SIG-M5 (cell line): ENCODE measurements at regions not wholly inside any gene's neighbourhood (a gene's known extent, or its start where the extent isn't known, plus 50 kb on each side); places are given as distances from the start of the nearest gene placed in this dataset.
"Not testable (repeated sequence)": the region's sequence is repeated elsewhere in the genome, so short reads cannot be mapped to it uniquely, and the experiment has no call there.

Source experiments
- DNase-seq: peaks from one replicate; lab custom pipeline; 2025; lab: John Stamatoyannopoulos, UW

- DNase-seq, result no peak
Observed at GRCh38 chr1:201726700-201727099, 102.3 kb upstream of the IPO9 start.

- no peak for DNase-seq
Observed at GRCh38 chr1:201728731-201729130, 100.2 kb upstream of the IPO9 start.

DNA sequence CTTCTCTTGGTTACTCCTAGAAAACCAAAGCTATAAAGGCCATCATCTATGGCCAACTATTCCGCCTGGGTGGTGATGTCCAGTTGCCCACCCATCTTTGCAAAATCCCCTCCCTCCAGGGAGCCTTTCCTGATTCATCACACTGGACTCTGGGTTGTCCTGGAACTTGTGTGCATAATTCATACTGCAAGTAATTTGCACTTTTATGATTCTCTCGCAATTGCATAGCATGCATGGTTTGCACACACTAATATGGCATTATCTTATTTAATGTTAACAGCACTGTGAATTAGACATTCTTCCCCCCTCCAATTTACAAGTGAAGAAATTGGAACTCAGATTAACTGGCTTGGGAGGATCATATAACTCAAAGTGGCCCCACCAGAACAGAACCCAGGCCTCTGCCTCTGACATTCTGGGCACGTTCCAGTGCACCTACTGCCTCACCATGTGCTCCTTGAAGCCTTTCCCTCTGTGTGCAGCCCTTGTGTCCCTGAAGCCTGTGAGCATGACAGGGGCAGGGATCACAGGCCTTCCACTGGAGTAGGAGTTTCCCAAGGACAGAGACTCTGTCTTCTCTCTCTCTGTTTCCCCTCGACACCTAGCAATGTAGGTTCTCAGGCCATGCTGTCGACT, 98.9 kb upstream of the IPO9 start:
- no peak for DNase-seq

- no peak for DNase-seq
Observed at GRCh38 chr1:201730611-201731010, 98.3 kb upstream of the IPO9 start.

DNA sequence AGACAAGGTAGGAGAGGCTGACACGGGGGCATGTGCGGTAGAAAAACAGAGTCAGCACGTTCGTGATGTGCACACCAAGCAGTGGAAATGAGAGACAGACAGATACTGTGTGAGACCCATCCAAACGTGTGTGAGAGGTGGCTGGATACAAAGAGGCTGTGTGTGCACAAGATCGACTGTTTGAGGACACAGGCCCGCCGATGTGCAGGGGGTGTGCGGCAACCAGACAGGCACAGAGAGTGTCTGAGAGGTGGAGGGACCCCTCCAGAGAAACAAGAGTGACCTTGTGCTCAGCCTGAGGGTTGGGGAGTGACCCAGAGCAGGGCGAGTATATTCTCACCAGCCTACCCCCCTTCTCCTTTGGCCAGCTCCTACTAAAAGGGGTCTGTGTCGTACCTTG, 97.8 kb upstream of the IPO9 start:
- DNase-seq, result no peak

DNA sequence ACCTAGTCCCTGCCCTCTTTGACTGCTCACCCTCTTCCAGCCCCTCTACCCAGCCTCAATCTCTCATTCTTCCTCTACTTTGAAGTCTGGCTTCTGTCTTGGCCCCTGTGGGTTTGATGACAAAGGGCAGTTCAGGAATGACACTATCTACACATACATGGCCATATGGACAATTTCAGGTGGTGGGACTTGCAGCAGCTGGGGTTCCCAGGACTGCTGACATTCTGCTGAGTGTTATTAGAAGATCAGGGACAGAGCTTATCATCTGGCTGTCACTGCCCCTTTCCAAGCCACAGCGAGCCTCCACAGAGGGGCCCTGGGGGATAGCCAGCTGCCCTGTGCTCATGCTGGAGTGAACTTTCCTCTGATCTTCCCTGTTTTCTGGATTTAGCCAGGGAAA, 97.4 kb upstream of the IPO9 start:
- no peak for DNase-seq

- no peak for DNase-seq
Observed at GRCh38 chr1:201732351-201732750, 96.6 kb upstream of the IPO9 start.

DNA sequence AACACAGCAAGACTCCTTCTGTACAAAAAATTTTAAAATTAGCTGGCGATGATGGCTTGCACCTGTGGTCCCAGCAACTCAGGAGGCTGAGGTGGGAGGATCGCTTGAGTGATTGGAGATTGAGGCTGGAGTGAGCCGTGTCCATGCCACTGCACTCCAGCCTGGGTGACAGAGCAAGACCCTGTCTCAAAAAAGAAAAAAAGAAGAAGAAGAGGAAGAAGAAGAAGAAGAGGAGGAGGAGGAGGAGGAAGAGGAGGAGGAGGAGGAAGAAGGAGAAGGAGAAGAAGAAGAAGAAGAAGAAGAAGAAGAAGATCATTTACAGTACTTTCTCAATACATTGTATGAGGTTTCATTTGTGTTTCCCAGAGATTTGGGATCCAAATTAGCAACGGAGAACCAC, 94.7 kb upstream of the IPO9 start:
- not testable (repeated sequence) for DNase-seq

DNA sequence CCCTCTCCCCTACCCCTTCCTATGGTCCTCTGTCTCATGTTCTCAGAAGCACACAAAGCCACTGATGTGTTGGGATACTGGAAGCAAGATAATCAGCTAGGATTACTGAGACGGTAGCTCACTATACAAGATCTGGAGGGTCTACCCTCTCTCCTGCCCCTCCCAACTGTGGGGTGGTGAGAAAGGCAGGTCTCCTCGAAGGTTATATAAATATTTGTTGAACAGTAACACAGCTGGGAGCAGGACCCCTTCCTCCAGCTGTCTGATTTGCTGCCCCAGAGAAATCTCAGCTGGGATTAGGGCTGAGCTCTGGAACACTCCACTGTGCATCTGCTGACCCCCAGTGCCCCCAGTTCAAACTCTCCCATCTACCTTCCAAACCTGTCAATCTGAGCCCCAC, 94.2 kb upstream of the IPO9 start:
- no peak for DNase-seq

DNA sequence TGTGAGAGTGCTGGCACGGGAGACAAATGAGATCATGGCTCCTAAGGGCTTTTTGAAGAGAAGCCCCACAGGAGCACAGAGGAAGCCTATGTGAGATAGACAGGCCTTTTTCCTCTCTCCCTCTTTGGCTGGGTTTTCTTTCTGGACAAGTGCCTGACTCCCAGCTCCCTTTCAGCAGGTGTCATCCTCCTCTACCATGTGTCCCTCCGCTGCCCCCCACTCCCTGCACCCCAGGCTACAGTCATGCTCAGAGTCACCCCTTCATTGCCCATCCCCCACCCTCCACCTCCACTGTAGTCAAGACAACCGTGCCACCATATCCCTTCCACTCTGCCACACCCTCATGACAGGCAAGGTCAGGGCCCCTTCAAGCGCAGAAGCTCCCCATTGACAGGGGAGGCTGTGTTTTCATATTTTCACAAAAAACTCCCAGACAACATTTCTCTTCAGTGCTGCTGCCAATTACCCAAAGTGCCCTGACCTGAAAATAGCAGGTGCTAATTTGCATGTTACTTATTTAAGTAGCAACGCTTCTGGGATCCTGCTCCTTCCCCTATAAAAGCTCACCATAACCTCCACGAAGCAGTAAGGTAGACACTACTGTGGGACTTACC, 92.1 kb upstream of the IPO9 start:
- no peak for DNase-seq

GRCh38 chr1:201737352-201738060, 91.5 kb upstream of the IPO9 start:
- no peak for DNase-seq

- no peak for DNase-seq
Observed at GRCh38 chr1:201739080-201739479, 89.9 kb upstream of the IPO9 start.

- DNase-seq, result no peak
Observed at GRCh38 chr1:201739492-201740085, 89.4 kb upstream of the IPO9 start.

GRCh38 chr1:201740086-201740541, 88.8 kb upstream of the IPO9 start:
- no peak for DNase-seq

DNA sequence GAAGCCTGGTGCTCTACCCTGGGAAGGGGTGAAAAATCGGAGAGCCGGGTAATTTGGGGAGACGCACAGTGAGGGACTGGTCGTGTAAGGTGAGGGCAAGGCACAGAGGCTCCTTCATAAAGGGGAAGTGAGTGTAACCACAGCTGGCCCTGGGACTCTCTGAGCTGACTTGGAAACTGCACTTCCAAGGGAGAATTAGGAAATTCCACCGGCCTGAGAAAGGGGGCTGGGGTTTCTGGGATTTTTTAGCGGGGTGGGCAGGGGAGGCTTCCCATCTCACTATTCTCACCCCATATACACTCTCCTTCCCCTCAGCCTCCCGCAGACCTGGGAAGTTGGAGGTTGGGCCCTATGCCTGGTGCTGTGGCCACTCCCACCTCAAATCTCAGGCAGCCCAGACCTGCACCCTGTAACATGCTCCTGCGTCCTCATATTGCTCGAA, 88.3 kb upstream of the IPO9 start:
- no peak for DNase-seq

DNA sequence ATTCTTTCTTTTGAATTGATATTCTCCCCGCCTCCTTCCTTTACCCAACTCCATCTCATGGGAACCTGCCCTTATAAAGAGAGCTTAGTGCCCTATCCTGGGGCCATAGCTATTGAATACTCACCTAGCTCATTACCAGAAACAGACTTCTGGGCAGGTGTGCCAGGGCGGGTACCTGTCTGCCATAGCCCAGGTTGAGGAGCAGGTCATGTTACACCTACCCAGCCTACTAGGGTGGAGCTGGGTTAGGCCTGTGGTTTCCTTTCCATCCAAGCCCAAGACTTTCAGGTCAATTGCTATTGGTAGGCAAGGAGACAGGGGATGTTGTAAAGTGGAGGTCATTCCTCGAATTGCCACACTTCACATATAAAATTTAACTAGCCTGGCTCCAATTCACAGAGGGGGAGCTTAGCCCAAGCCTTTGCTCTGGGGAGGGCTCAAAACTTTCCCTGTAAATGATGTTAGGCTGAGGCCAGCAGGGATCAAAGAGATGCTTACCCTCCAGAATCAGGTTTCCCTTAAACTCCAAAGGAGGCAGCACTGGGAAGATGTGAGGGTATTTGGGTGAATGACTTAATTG, 87.1 kb upstream of the IPO9 start:
- DNase-seq, result no peak

GRCh38 chr1:201742476-201742875, 86.5 kb upstream of the IPO9 start:
- no peak for DNase-seq

- no peak for DNase-seq
Observed at GRCh38 chr1:201742955-201743805, 85.8 kb upstream of the IPO9 start.

DNA sequence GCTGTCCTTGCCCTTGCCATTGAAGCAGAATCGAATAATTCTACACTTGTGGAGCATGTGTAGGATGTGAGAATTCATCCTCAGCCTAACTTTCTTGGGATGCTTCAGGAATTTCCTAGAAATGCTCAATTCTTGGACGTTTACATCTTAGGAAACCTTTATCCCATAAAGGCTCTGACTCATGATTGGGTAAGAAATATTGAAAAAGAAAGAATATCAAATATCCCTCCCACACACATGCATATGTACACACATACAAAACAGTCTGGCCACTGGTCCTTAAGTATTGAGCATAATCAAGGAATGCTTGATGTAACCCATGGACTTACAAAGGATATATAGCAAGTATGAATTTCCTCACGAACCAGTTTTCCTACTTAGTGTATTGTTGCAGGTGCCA, 83.9 kb upstream of the IPO9 start:
- no peak for DNase-seq

DNA sequence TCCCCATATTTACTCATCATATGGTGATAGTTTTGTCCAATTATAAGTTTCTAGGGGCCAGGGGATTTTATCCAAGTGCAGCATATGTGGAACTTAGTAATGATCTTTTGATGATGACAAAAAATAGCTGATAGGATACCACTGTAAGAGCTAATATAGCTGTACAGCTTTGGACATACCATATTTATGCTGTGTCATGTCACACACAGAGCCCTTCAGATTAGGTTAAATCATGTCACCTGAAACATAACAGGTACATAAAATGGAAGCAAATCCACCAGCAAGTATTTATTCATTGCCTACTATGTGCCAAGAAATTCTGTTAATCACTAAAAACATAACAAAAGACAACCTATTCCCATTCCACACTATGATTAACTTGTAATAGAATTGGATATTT, 82.8 kb upstream of the IPO9 start:
- no peak for DNase-seq

GRCh38 chr1:201747261-201747660, 81.7 kb upstream of the IPO9 start:
- DNase-seq, result no peak

DNA sequence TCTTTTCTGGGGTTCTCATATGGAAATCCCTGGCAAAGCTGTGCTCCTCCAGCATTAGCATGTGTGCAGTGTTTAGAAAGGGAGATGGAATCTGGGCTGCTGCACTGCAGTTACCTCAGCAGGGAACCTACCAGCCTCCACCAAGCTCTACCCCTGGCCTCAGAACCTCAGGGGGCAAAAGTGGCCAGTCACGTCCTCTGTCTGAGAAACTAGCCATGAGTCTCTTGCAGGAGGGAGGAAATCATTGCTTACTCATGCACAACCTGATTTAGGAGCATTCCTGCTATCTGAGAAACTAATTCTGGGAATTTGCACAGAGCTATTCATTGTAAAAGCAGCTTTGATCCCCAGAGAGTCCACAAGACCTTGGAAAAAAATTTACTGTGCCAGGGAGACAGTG, 80.6 kb upstream of the IPO9 start:
- no peak for DNase-seq
